ENCODE measurements at regions not wholly inside any gene's neighbourhood (a gene's known extent, or its start where the extent isn't known, plus 50 kb on each side); places are given as distances from the start of the nearest gene placed in this dataset.

- TF ChIP-seq ZBTB33 (IDR thresholded peaks at IDR 0.05; ENCODE audit: extremely low read depth, insufficient replicate concordance, low read length) (no peak), SRF (IDR thresholded peaks at IDR 0.05; ENCODE audit: low read depth) (no peak), POLR2A (IDR thresholded peaks at IDR 0.05; ENCODE audit: borderline replicate concordance, extremely low read depth, insufficient read depth, insufficient read length) (no peak), EGR1 (IDR thresholded peaks at IDR 0.05; ENCODE audit: low read depth) (no peak), JUND (IDR thresholded peaks at IDR 0.05) (no peak), CEBPB (IDR thresholded peaks at IDR 0.05; ENCODE audit: low read depth) (no peak), ATF3 (IDR thresholded peaks at IDR 0.05) (no peak), TCF7L2 (IDR thresholded peaks at IDR 0.05; ENCODE audit: borderline replicate concordance, extremely low read depth, insufficient read depth, insufficient read length) (no peak), EZH2 (IDR thresholded peaks at IDR 0.05) (no peak), YY1 (IDR thresholded peaks at IDR 0.05; ENCODE audit: extremely low read depth, insufficient replicate concordance, low read depth, low read length) (no peak), EZH2phosphoT487 (IDR thresholded peaks at IDR 0.05; ENCODE audit: borderline replicate concordance) (no peak), REST (IDR thresholded peaks at IDR 0.05; ENCODE audit: low read depth) (no peak)
- Histone ChIP-seq H3K27ac (ENCODE audit: low read depth, low read length) (no peak overlapping the region), H3K79me2 (ENCODE audit: insufficient read depth, low read length) (no peaks in the 10 kb centered on the region), H3K36me3 (ENCODE audit: control insufficient read depth in 1 of 2, insufficient read depth in 2 of 2, low read length in 2 of 2) (no peaks in the 10 kb centered on the region), H3K9ac (ENCODE audit: low read length) (no peak overlapping the region), H4K20me1 (ENCODE audit: insufficient read depth) (no peaks in the 10 kb centered on the region), H3K4me1 (ENCODE audit: control insufficient read depth in 1 of 2, insufficient read depth in 2 of 2, low read length in 2 of 2) (no peaks in the 10 kb centered on the region), H3K9me2 (ENCODE audit: insufficient read depth) (no peaks in the 10 kb centered on the region), H2AFZ (ENCODE audit: low read depth, low read length, poor library complexity, severe bottlenecking) (no peak overlapping the region), H3K4me3 (replicated peaks in 1 of 2; ENCODE audit: low read depth in 1 of 2, low read length in 2 of 2) (no peak overlapping the region), H3K4me2 (ENCODE audit: low read length) (no peak overlapping the region), H3K9me3 (ENCODE audit: control insufficient read depth in 1 of 2, insufficient read depth in 1 of 2, low read depth in 1 of 2, low read length in 2 of 2) (no peaks in the 10 kb centered on the region), H3K27me3 (ENCODE audit: insufficient read depth, low read length) (no peaks in the 10 kb centered on the region)
- intact Hi-C loops (cut with micrococcal nuclease), result no loop called here
- ChIA-PET RAD21 (ENCODE audit: low non-redundant PET in 1 of 2, low total read pairs in 2 of 2, uncharacterized antibody in 2 of 2, unreplicated experiment in 2 of 2) (no interaction called here), CTCF (no interaction called here), POLR2A (no interaction called here)
- no peak for ATAC-seq
- BruUV-seq (replicated peaks), result no TSS peak
- no peak for DNase-seq (ENCODE audit: low read depth, low spot score)
Observed at GRCh38 chr14:46147452-46147851, 504.1 kb downstream of the RPL10L start.
